ENCODE measurements at regions not wholly inside any gene's neighbourhood (a gene's known extent, or its start where the extent isn't known, plus 50 kb on each side); places are given as distances from the start of the nearest gene placed in this dataset.

- BruUV-seq (replicated peaks): no TSS peak
Measured at GRCh38 chr2:156689939-156690338, 253.8 kb downstream of the GPD2 start.

GRCh38 chr2:156691014-156691413 lies 254.8 kb downstream of the GPD2 start:
- no peaks in the 10 kb centered on the region for H3K9me3 ChIP-seq (ENCODE audit: control insufficient read depth, insufficient read depth, low read depth, low read length)
- H3K4me1 ChIP-seq (ENCODE audit: control insufficient read depth, insufficient read depth, low read length): no peaks in the 10 kb centered on the region
- CTCF ChIA-PET: no interaction called here
- no peak overlapping the region for H3K4me3 ChIP-seq (ENCODE audit: low read depth in 2 of 2, low read length in 2 of 2)
- in situ Hi-C loops (cut with HindIII; ENCODE audit: low pct_unique_long_range_greater_than_20kb, low sequenced_read_pairs): no loop called here
- no peak for TF ChIP-seq POLR2AphosphoS5 (IDR thresholded peaks at IDR 0.05; ENCODE audit: low read depth, low read length)
- no peak for TF ChIP-seq SIN3A (IDR thresholded peaks at IDR 0.05; ENCODE audit: borderline replicate concordance, insufficient read depth, low read depth, low read length)
- TF ChIP-seq, protein P1, sequence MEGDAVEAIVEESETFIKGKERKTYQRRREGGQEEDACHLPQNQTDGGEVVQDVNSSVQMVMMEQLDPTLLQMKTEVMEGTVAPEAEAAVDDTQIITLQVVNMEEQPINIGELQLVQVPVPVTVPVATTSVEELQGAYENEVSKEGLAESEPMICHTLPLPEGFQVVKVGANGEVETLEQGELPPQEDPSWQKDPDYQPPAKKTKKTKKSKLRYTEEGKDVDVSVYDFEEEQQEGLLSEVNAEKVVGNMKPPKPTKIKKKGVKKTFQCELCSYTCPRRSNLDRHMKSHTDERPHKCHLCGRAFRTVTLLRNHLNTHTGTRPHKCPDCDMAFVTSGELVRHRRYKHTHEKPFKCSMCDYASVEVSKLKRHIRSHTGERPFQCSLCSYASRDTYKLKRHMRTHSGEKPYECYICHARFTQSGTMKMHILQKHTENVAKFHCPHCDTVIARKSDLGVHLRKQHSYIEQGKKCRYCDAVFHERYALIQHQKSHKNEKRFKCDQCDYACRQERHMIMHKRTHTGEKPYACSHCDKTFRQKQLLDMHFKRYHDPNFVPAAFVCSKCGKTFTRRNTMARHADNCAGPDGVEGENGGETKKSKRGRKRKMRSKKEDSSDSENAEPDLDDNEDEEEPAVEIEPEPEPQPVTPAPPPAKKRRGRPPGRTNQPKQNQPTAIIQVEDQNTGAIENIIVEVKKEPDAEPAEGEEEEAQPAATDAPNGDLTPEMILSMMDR (IDR thresholded peaks at IDR 0.05): no peak
- no peak for TF ChIP-seq TCF7L2 (IDR thresholded peaks at IDR 0.05; ENCODE audit: low read depth, low read length)
- TF ChIP-seq, protein P2, sequence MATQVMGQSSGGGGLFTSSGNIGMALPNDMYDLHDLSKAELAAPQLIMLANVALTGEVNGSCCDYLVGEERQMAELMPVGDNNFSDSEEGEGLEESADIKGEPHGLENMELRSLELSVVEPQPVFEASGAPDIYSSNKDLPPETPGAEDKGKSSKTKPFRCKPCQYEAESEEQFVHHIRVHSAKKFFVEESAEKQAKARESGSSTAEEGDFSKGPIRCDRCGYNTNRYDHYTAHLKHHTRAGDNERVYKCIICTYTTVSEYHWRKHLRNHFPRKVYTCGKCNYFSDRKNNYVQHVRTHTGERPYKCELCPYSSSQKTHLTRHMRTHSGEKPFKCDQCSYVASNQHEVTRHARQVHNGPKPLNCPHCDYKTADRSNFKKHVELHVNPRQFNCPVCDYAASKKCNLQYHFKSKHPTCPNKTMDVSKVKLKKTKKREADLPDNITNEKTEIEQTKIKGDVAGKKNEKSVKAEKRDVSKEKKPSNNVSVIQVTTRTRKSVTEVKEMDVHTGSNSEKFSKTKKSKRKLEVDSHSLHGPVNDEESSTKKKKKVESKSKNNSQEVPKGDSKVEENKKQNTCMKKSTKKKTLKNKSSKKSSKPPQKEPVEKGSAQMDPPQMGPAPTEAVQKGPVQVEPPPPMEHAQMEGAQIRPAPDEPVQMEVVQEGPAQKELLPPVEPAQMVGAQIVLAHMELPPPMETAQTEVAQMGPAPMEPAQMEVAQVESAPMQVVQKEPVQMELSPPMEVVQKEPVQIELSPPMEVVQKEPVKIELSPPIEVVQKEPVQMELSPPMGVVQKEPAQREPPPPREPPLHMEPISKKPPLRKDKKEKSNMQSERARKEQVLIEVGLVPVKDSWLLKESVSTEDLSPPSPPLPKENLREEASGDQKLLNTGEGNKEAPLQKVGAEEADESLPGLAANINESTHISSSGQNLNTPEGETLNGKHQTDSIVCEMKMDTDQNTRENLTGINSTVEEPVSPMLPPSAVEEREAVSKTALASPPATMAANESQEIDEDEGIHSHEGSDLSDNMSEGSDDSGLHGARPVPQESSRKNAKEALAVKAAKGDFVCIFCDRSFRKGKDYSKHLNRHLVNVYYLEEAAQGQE (IDR thresholded peaks at IDR 0.05; ENCODE audit: insufficient read depth in 1 of 2, low read depth in 2 of 2, low read length in 1 of 2): no peak
- no peaks in the 10 kb centered on the region for H3K36me3 ChIP-seq (ENCODE audit: control insufficient read depth, insufficient read depth, low read length)
- H3K27ac ChIP-seq (ENCODE audit: low read length): no peak overlapping the region
- DNase-seq (ENCODE audit: low read depth, low spot score) (no peak), ATAC-seq (no peak)
- intact Hi-C loops (cut with micrococcal nuclease; ENCODE audit: unreplicated experiment): no loop called here
- POLR2A ChIA-PET: no interaction called here
- BruUV-seq (replicated peaks): no TSS peak
- H3K27me3 ChIP-seq (ENCODE audit: control insufficient read depth, insufficient read depth, low read length): no peaks in the 10 kb centered on the region

More at GRCh38 chr2:156689939-156690338, 253.8 kb downstream of the GPD2 start:
- H3K36me3 ChIP-seq (ENCODE audit: control insufficient read depth, insufficient read depth, low read length): no peaks in the 10 kb centered on the region
- ChIA-PET POLR2A (no interaction called here), CTCF (no interaction called here)
- no peaks in the 10 kb centered on the region for H3K4me1 ChIP-seq (ENCODE audit: control insufficient read depth, insufficient read depth, low read length)
- ATAC-seq (no peak), DNase-seq (ENCODE audit: low read depth, low spot score) (no peak)
- intact Hi-C loops (cut with micrococcal nuclease; ENCODE audit: unreplicated experiment) (no loop called here), in situ Hi-C loops (cut with HindIII; ENCODE audit: low pct_unique_long_range_greater_than_20kb, low sequenced_read_pairs) (no loop called here)
- no peaks in the 10 kb centered on the region for H3K9me3 ChIP-seq (ENCODE audit: control insufficient read depth, insufficient read depth, low read depth, low read length)
- TF ChIP-seq, protein P1 (IDR thresholded peaks at IDR 0.05): no peak
- no peak for TF ChIP-seq TCF7L2 (IDR thresholded peaks at IDR 0.05; ENCODE audit: low read depth, low read length)
- TF ChIP-seq, protein P2 (IDR thresholded peaks at IDR 0.05; ENCODE audit: insufficient read depth in 1 of 2, low read depth in 2 of 2, low read length in 1 of 2): no peak
- TF ChIP-seq POLR2AphosphoS5 (IDR thresholded peaks at IDR 0.05; ENCODE audit: low read depth, low read length): no peak
- no peak for TF ChIP-seq SIN3A (IDR thresholded peaks at IDR 0.05; ENCODE audit: borderline replicate concordance, insufficient read depth, low read depth, low read length)
- no peak overlapping the region for H3K27ac ChIP-seq (ENCODE audit: low read length)
- no peaks in the 10 kb centered on the region for H3K27me3 ChIP-seq (ENCODE audit: control insufficient read depth, insufficient read depth, low read length)
- no peak overlapping the region for H3K4me3 ChIP-seq (ENCODE audit: low read depth in 2 of 2, low read length in 2 of 2)
